Pancreas (tissue), 10 donors: ENCODE measurements at regions not wholly inside any gene's neighbourhood (a gene's known extent, or its start where the extent isn't known, plus 50 kb on each side); places are given as distances from the start of the nearest gene placed in this dataset.

ENCODE experiments used
- ATAC-seq, 4 donors: fragments of 200-7000 bp; cut with Tn5 transposase; one replicate each; pipeline versions ENCODE4 v1.8.0 to v1.9.1; 2020; ENCODE audit warnings: mild to moderate bottlenecking in 4 of 4, moderate library complexity in 4 of 4
- DNase-seq, 6 donors: peaks; one replicate each; pipeline ENCODE4 v3.0.0-alpha.2; 2020
- FAIRE-seq: peaks from 2 replicates; lab custom pipeline; 2012; peaks lifted over from hg19 to GRCh38; lab: Jason Lieb, UNC
- H3K27ac ChIP-seq, 4 donors: fragments of 200-600 bp; sonication (generic); 1 replicate in 3 of 4; 2 replicates in 1 of 4; pipeline versions ENCODE4 v1.5.0 to v1.8.0; 2020
- H3K27me3 ChIP-seq, 4 donors: fragments of 200-600 bp; one replicate each; pipeline ENCODE4 v1.8.0; 2021
- H3K36me3 ChIP-seq, 3 donors: fragments of 200-600 bp; sonication (generic) in 1 of 3; one replicate each; pipeline versions ENCODE4 v1.5.0 to v1.8.0; 2020 to 2021
- H3K4me1 ChIP-seq, 3 donors: fragments of 200-600 bp; one replicate each; pipeline ENCODE4 v1.8.0; 2021
- H3K4me3 ChIP-seq, 4 donors: fragments of 200-600 bp; sonication (generic) in 2 of 4; one replicate each; pipeline versions ENCODE4 v1.5.0 to v1.8.0; 2020 to 2021
- H3K9me3 ChIP-seq, 4 donors: fragments of 200-600 bp; one replicate each; pipeline ENCODE4 v1.8.0; 2021
- WGBS, 2 donors: extraction: QIAGEN DNeasy Blood & Tissue Kit; methylation state at CpG; one replicate each; pipeline ENCODE4 v1.1.7; 2013; 5-methylcytosine and 5-hydroxymethylcytosine counted together
- intact Hi-C, 3 donors: fragments of 100-400 bp; cut with DNase I; formaldehyde crosslinking; loops; one replicate each; pipeline versions ENCODE4 v1.11.1 to v1.14.2; 2022
- TF ChIP-seq, protein P1 (sequence below), 4 donors: fragments of 200-600 bp; sonication (generic) in 3 of 4; IDR thresholded peaks; one replicate each; pipeline versions ENCODE4 v1.5.0 to v1.8.0; 2021; ENCODE audit warnings: antibody characterized with exemption in 4 of 4
- donor health status: healthy with polysubstance abuse.
- donor health status: DM: no; HTN: no; CAD: no; lungs with moderate emphysema.
- donor health status: DM: no; HTN: no; CAD: no.
- donor health status: control.
- donor health status: control.
- donor health status: Bipolar disorder and iron deficiency.
- donor health status: DM: yes; HTN: yes; CAD: no.
- donor health status: DM: no; HTN: no; CAD: no.
- donor health status: DM: no; HTN: no; CAD: no.
- donor health status: DM: yes; HTN: yes; CAD: no.

- WGBS, 2 donors: 42 to 44% methylated on average over 6 of the region's 6 CpGs
- FAIRE-seq: no peak
- TF ChIP-seq, protein P1, sequence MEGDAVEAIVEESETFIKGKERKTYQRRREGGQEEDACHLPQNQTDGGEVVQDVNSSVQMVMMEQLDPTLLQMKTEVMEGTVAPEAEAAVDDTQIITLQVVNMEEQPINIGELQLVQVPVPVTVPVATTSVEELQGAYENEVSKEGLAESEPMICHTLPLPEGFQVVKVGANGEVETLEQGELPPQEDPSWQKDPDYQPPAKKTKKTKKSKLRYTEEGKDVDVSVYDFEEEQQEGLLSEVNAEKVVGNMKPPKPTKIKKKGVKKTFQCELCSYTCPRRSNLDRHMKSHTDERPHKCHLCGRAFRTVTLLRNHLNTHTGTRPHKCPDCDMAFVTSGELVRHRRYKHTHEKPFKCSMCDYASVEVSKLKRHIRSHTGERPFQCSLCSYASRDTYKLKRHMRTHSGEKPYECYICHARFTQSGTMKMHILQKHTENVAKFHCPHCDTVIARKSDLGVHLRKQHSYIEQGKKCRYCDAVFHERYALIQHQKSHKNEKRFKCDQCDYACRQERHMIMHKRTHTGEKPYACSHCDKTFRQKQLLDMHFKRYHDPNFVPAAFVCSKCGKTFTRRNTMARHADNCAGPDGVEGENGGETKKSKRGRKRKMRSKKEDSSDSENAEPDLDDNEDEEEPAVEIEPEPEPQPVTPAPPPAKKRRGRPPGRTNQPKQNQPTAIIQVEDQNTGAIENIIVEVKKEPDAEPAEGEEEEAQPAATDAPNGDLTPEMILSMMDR (IDR thresholded peaks at IDR 0.05): no peak
- Histone ChIP-seq H3K27me3 (no peaks in the 10 kb centered on the region), H3K4me1 (no peaks in the 10 kb centered on the region), H3K27ac (no peak overlapping the region), H3K36me3 (no peaks in the 10 kb centered on the region), H3K4me3 (no peak overlapping the region), H3K9me3 (no peaks in the 10 kb centered on the region)
- no peak for ATAC-seq
- intact Hi-C loops: no loop called here
- no peak for DNase-seq
Observed at GRCh38 chr7:136049818-136050461, 72.8 kb upstream of the MTPN start.

DNA sequence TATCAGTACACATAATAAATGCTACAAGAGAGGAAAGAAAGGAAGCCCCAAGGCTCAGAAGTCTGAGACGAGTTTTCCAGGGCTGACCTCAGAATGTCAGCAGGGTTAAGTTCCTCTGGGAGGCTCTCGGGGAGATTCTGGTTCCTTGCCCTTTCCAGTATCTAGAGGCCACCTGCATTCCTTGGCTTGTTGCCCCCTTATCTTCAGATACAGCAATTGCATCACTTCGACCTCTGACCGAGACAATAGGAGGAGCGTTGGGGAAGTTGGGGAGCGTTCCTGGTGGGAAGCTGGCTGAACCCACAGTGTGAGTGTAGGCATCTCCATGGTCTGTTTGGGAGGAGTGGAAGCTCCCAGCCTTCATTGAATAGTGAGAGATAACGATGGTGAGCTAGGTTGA lies 72.0 kb upstream of the MTPN start:
- DNase-seq (no peak), ATAC-seq (no peak), FAIRE-seq (no peak)
- no peaks in the 10 kb centered on the region for H3K36me3 ChIP-seq
- H3K4me3 ChIP-seq: no peak overlapping the region
- 42 to 54% methylated on average over 7 of the region's 7 CpGs for WGBS, 2 donors
- no peaks in the 10 kb centered on the region for H3K4me1 ChIP-seq
- intact Hi-C loops: no loop called here
- no peaks in the 10 kb centered on the region for H3K27me3 ChIP-seq
- H3K27ac ChIP-seq: no peak overlapping the region
- no peaks in the 10 kb centered on the region for H3K9me3 ChIP-seq
- TF ChIP-seq, protein P1 (IDR thresholded peaks at IDR 0.05): no peak

- FAIRE-seq: no peak
- intact Hi-C loops: no loop called here
- no peaks in the 10 kb centered on the region for H3K4me1 ChIP-seq
- no peaks in the 10 kb centered on the region for H3K9me3 ChIP-seq
- no peaks in the 10 kb centered on the region for H3K27me3 ChIP-seq
- TF ChIP-seq, protein P1 (IDR thresholded peaks at IDR 0.05): no peak
- no peak overlapping the region for H3K4me3 ChIP-seq
- no peak for ATAC-seq
- no peak for DNase-seq
- H3K27ac ChIP-seq: no peak overlapping the region
- no peaks in the 10 kb centered on the region for H3K36me3 ChIP-seq
- 56 to 59% methylated on average over 2 of the region's 2 CpGs for WGBS, 2 donors
Observed at GRCh38 chr7:136046548-136046947, 69.4 kb upstream of the MTPN start.

DNA sequence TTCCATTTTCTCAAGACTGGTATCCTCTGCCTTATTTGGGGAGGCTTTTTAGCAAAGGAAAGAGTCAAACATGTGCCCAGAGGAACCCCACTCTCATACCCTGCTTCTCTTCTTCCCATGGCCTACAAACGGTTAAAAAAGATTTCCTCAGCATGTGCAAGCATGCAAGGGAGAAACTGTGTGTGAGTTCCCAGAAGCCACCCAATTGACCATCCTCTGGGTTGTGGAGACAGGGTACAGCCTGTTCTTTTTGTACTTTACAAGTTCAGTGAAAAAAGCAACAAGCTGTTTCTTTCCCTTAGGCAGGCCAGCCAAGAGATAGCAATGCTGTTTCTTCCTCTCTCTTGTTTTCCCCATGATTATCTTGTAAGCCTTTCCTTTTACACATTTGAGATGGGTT lies 68.8 kb upstream of the MTPN start:
- 31 to 42% methylated on average over 1 of the region's 1 CpG for WGBS, 2 donors
- FAIRE-seq (no peak), DNase-seq (no peak), ATAC-seq (no peak)
- H3K9me3 ChIP-seq: no peaks in the 10 kb centered on the region
- H3K4me1 ChIP-seq: no peaks in the 10 kb centered on the region
- intact Hi-C loops: no loop called here
- TF ChIP-seq, protein P1 (IDR thresholded peaks at IDR 0.05): no peak
- no peak overlapping the region for H3K4me3 ChIP-seq
- no peaks in the 10 kb centered on the region for H3K36me3 ChIP-seq
- no peak overlapping the region for H3K27ac ChIP-seq
- no peaks in the 10 kb centered on the region for H3K27me3 ChIP-seq

DNA sequence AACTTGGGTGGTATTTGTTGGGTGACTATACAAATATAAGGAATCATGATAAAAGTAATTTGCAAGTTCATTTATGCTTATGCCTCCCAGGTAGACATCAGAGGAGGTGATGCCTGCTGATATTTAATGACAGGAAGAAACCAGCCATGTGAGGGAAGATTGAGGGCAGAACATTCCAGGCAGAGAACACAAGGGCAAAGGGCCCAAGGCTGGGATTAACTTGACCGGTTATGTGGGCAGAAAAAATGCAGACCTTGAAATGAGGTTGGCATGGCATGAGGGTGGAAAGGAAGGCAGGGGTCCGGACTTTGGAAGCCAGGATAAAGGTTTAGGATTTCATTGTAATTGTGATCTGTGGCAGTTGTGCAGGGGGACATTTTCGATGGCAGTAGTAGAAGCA lies 68.0 kb upstream of the MTPN start:
- Histone ChIP-seq H3K4me3 (no peak overlapping the region), H3K4me1 (no peaks in the 10 kb centered on the region), H3K27ac (no peak overlapping the region), H3K27me3 (no peaks in the 10 kb centered on the region), H3K36me3 (no peaks in the 10 kb centered on the region), H3K9me3 (no peaks in the 10 kb centered on the region)
- WGBS, 2 donors: 58% methylated on average over 3 of the region's 3 CpGs
- TF ChIP-seq, protein P1 (IDR thresholded peaks at IDR 0.05): no peak
- intact Hi-C loops: no loop called here
- FAIRE-seq (no peak), DNase-seq (no peak), ATAC-seq (no peak)
